Lower leg skin (tissue), 3 donors: ENCODE measurements at regions not wholly inside any gene's neighbourhood (a gene's known extent, or its start where the extent isn't known, plus 50 kb on each side); places are given as distances from the start of the nearest gene placed in this dataset.

Experiments used
- CTCF ChIP-seq, 3 donors: fragments of 450-650 bp; IDR thresholded peaks; one replicate each; pipeline ENCODE4 v1.5.1; 2016; ENCODE audit warnings: antibody characterized with exemption in 3 of 3, mild to moderate bottlenecking in 3 of 3, moderate library complexity in 2 of 3
- POLR2A ChIP-seq, 2 donors: fragments of 450-650 bp; IDR thresholded peaks; one replicate each; pipeline ENCODE4 v1.6.1; 2016 to 2017; ENCODE audit warnings: antibody characterized with exemption in 2 of 2, mild to moderate bottlenecking in 1 of 2, moderate library complexity in 1 of 2

GRCh38 chr6:113111550-113111949 is 745.6 kb upstream of the MARCKS start:
- TF ChIP-seq CTCF (IDR thresholded peaks at IDR 0.05): no peak
- TF ChIP-seq POLR2A (IDR thresholded peaks at IDR 0.05): no peak
